NB4 (cell line): ENCODE measurements at regions not wholly inside any gene's neighbourhood (a gene's known extent, or its start where the extent isn't known, plus 50 kb on each side); places are given as distances from the start of the nearest gene placed in this dataset.

ENCODE experiments used
- CTCF ChIP-seq: IDR thresholded peaks from one replicate; pipeline ENCODE4 v1.5.1; 2012; ENCODE audit warnings: low read depth, low read length
- POLR2A ChIP-seq: IDR thresholded peaks from 2 replicates; pipeline ENCODE4 v1.6.1; 2011; ENCODE audit warnings: mild to moderate bottlenecking; ENCODE audit not compliant: insufficient read length; ENCODE audit errors: extremely low read depth
- TF ChIP-seq, protein P1 (sequence below): IDR thresholded peaks from 2 replicates; pipeline ENCODE4 v1.6.1; 2011; ENCODE audit warnings: low read depth, low read length

DNA sequence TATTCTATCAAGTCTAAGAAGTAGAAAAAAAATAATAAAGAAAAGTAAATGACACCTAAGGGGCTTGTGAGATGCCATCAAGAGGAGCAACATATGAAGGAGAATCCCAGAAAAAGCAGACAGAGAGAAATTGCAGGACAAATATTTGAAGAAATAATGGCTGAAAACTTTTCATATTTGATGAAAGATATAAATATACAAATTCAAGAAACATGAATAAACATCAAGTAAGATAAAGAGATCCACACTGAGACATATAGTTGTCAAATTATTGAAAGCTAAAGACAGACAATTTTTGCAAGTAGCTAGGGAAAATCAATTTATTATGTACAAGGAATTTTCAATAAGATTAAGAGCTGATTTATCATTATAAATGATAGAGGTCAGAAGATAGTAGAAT is 558.0 kb downstream of the ZWINT start:
- no peak for TF ChIP-seq CTCF
- TF ChIP-seq POLR2A, result no peak
- TF ChIP-seq, protein P1, sequence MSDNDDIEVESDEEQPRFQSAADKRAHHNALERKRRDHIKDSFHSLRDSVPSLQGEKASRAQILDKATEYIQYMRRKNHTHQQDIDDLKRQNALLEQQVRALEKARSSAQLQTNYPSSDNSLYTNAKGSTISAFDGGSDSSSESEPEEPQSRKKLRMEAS, result no peak
